Upper lobe of left lung (tissue), 4 donors: ENCODE measurements at regions not wholly inside any gene's neighbourhood (a gene's known extent, or its start where the extent isn't known, plus 50 kb on each side); places are given as distances from the start of the nearest gene placed in this dataset.

Experiments used
- POLR2AphosphoS5 ChIP-seq, 2 donors: sonication (generic); formaldehyde crosslinking; IDR thresholded peaks; one replicate each; pipeline ENCODE4 v1.5.1; 2017; ENCODE audit warnings: antibody characterized with exemption in 2 of 2
- TF ChIP-seq, protein P1 (sequence below), 6 experiments: fragments of 450-650 bp in 4 of 6; fragments of 200-600 bp in 2 of 6; sonication (generic) in 2 of 6; IDR thresholded peaks; one replicate each; pipeline ENCODE4 v1.5.1; 2016 to 2019; ENCODE audit warnings: antibody characterized with exemption in 6 of 6

DNA sequence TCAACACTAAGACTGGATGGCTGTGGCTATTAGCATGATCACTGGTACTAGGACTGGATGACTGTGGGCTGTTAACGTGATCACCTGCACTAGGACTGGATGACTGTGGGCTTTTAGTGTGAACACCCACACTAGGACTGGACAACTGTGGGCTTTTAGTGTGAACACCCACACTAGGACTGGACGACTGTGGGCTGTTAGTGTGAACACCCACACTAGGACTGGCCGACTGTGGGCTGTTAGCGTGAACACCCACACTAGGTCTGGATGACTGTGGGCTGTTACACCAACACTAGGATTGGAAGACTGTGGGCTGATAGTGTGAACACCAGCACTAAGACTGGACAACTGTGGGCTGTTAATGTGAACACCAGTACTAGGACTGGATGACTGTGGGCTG is 329.2 kb downstream of the OSTF1 start:
- TF ChIP-seq, protein P1, sequence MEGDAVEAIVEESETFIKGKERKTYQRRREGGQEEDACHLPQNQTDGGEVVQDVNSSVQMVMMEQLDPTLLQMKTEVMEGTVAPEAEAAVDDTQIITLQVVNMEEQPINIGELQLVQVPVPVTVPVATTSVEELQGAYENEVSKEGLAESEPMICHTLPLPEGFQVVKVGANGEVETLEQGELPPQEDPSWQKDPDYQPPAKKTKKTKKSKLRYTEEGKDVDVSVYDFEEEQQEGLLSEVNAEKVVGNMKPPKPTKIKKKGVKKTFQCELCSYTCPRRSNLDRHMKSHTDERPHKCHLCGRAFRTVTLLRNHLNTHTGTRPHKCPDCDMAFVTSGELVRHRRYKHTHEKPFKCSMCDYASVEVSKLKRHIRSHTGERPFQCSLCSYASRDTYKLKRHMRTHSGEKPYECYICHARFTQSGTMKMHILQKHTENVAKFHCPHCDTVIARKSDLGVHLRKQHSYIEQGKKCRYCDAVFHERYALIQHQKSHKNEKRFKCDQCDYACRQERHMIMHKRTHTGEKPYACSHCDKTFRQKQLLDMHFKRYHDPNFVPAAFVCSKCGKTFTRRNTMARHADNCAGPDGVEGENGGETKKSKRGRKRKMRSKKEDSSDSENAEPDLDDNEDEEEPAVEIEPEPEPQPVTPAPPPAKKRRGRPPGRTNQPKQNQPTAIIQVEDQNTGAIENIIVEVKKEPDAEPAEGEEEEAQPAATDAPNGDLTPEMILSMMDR (IDR thresholded peaks at IDR 0.05): no peak
- TF ChIP-seq POLR2AphosphoS5 (IDR thresholded peaks at IDR 0.05): no peak
